Activated CD8-positive, alpha-beta memory T cell treated with anti-CD3 and anti-CD28 coated beads for 4 hours (primary cell): ENCODE measurements at regions not wholly inside any gene's neighbourhood (a gene's known extent, or its start where the extent isn't known, plus 50 kb on each side); places are given as distances from the start of the nearest gene placed in this dataset.
A peak's percentile ranks its signal among the peaks of the same experiment; 100 is the strongest.

Experiments
- DNase-seq, 2 donors: peaks; one replicate each; pipeline ENCODE4 v3.0.0-alpha.2; 2020; ENCODE audit warnings: low read depth in 2 of 2

DNA sequence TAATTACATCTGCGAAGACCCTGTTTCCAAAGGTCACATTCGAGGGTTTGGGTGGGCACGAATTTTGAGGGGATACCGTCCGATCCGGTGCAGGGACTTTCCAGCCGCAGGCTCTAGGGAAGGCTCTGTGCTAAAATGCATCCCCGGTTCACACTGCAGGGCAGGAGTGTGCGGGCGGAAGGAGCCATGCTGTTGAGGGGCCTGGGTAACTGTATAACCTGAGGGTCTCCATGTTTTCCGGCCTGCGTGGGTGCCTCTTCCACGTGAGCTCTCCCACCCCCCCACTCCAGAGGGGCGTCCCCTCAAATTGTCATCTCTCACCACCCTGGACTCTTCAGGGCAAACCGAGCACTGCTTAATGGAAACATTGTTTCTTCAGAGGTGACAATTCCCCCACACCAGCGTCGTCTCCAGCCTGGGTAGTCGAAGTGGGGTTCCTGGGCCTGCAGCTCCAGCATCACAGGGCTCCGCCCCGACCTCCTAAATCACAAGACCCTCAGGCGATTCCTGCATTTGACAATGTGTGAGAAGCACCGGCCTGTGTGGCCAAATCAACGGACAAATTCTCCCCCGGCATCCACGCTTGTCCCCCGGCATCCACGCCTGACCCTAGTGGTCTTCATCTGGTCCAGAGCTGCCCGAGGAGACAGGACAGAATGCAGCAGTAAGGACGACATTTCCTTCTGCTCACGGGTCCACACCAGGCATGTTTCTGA lies 51.2 kb downstream of the FOXL3 start:
- no peak for DNase-seq

DNA sequence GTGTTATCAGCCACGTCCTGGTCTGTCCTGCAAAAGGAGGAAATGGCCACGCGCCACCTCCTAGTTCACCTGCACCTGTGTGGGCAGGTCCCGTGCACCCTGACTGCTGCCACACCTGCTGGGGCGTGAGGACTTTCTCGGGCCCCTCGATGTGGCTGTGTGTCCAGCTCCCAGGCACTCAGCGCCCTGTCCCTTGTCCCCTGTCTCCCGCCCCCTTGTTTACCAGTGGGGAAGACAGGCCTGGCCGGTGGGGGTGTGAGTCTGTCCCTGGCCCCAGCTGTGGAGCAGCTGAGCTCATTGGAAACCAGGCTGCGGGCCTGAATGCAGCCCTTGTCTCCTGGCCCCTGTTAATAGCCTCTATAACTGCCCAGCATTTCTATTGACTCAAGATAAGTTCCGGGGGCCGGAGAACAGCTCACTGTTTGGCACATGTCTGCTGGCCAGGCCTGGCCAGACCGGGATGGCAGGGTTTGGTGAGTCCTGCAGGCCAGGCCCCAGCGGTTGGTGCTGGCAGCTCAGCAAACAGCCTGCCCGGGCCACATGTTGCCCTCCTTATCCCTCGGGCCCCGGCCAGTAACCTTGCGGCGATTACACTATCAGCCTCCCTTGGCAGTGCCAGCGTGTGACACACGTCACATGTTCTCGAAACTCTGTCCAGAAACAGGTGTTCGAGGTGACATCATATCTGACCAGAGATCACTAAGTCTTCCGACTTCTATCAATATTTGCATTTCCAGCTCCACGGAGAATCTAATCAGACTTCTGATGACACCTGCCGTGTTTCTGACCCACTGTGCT lies 52.1 kb downstream of the FOXL3 start:
- DNase-seq: no peak

DNA sequence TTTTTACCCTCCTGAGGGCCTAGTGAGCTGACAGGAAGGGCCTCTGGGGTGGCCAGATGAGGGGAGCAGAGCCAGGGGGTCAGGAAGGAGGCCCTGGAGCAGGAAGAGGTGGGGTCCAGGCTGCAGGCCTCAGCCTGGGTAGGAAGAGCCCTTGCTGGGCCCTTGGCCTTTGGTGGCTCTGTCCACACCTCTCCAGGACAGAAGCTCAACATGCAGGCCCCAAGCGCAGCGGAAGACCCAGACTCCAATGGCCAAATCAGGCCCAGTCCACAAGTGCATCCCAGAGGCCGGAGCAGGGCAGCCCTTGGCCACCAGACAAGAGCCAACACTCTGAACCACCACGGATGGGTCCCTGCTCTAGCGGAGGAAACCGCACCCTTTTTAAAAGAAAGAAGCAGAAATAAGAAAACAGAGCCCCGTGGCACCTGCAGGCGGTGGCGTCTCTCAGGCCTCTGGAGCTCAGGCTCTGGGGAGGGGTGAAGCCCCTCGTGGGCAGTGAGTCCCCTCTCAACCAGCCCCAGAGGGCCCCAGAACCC lies 52.8 kb downstream of the FOXL3 start:
- no peak for DNase-seq

DNA sequence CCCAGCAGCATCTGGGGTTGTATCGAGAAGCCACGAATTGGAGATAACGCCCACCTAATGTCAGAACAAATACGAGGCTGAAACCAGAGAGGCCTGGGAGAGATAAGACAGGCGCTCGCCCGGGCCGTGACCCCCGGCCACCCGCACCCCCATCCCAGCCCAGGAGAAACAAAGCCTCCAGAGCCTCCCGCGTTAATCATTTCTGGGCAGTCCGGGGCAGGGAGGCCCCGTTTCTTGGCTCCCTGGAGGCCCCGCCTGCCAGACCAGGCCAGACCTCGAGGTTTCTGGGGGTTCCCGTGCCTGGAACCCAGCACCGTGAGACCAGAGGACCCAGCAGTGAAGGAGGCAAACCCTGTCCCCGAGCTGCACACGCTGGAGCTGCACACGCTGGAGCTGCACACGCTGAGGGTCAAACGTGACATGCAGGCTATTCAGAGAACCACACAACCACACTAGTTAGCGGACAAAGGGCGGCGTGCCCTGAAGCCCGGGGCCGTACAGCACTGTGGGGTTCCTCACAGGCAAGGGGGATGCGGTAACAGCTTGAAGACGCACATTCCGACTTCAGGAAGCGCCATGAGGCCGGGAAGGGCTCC lies 53.4 kb downstream of the FOXL3 start:
- DNase-seq: no peak

DNA sequence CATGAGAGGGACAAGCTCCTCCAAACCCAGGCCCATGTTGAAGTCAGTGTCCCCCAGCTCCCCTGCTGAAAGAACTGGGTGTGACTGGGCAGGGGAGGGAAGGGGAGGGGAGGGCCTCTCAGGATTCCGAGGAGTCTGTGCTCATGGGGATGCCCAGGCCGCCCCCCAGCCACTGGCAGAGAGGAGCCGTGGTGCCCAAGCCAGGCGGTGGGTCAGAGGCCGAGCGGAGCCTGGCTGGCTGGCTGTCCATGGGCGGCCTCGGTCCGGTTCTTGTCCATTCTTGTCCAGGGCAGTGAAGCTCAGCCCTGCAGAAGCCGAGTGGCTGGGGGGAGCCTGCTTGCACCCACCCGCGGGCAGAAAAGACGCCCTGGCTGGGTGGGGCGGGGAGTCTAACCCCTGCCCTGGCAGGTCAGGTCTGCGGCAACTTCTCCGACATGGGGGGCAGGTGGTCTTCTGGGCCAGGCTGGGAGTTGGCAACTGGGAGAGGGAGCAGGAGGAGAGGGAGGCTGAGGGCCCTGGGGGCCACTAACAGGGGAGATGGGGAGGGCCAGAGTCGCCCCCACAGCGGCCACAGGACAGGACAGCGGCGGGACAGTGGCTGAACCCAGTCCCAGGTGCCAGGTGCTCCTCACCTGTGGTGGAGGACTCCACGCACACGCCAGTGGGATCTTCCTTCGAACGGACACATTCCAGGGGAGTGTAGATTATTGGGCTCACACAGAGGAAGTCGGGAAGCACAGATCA lies 54.1 kb downstream of the FOXL3 start:
- DNase-seq: no peak

DNA sequence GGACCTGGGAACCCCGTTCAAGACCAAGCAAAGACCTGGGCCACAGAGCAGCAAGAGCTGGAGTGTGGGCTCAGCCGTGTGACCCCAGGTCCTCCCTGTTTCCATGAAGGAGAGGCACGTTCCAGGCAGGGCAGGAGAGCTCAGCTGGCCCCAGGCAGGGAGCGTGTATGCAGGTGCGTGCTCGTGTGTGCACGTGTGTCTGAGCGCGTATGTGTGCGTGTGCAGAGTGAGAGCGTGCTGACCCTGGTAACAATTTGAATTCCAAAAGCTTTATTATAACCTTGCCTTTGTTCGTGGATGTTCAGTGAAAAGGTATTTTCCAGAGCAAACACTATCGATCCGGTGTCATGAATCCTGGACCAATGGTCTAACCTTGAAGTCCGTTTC lies 54.6 kb downstream of the FOXL3 start:
- no peak for DNase-seq

DNA sequence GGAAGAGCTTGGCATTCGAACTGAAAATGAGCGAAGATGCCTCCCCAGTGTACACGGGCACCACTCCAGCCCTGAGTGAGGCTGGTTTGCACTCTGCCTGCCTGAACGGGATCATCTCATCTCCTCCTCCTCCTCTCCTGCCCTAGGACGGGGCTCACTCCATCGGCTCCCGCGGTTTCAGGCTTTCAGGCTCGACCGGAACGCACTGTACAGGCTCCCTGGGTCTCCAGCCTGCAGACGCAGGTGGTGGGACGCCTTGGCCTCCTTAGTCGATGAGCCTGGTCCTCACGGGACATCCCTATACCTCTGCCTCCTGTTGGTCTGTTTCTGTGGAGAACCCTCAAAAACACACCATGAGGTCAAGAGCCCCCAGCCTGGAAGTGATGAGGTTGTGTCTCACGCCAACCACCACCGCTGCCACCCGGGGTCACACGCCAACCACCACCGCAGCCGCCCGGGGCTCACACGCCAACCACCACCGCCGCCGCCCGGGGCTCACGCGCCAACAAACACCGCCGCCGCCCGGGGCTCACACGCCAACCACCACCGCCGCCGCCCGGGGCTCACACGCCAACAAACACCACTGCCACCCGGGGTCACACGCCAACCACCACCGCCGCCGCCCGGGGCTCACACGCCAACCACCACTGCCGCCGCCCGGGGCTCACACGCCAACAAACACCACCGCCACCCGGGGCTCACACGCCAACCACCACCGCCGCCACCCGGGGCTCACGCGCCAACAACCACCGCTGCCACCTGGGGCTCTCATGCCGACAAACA lies 56.3 kb downstream of the FOXL3 start:
- no peak for DNase-seq

DNA sequence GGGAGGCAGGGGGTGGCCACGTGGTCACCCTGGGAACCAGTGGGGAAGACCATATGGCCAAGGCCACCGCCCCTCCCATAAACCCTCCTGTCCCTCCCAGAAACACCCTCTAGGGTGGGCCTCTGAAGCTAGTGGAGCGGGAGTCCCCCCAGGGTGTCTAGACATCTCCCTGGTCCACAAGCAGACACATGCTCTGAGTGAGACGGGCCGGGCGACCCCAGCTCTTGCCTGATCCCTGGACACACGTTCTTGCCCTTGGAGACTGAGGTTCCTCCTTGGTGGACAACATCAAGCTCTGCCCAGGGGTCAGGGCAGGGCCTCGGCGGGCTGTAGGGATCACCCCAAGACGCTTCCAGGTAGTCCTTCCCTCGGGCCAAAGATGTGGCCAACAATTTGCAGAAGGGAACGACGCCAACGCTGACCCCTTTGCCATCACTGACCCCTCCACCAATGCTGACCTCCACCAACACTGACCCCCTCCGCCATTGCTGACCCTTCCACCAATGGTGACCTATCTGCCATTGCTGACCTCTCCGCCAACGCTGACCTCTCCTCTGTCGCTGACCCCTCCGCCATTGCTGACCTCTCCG lies 57.1 kb downstream of the FOXL3 start:
- DNase-seq: no peak

DNA sequence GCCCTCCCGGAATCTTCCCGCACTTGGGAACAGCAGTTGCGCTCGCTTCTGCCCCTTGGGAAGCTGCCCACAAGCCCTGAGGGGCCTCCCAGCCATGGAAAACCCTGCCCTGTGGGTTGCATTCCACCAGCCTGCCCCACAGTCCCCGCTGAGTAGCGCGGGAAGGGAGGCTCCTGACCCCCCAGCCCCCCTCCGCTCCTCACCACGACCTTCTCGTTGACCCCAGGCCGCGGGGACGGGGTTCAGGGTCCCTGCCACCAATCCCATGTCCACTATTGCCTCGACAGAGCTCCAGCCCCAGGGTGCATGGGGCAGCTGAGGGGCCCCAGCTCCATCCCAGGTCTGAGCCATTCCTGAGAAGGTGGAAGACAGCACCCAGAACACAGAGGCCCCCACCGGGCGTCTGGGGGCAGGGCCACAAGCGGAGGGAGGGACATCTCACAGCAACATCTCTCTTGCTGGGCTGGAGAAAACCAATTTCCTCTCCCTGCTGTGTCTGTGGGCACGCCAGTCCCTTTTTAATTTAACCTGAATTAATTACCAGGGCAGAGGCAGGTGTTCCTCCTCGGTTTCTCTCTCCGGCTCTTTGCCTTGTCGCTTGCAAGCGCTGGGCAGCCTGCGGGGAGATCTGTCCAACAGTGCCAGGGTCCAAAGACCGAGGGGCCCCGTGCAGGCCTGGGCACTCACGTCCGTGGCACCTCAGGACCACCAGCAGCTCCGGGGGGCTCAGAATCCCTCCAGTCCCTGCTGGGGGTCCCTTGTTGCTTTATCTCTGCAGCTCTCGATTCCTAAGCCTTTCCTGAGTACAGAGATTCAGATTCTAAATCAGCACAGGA lies 57.9 kb downstream of the FOXL3 start:
- DNase-seq: no peak

DNA sequence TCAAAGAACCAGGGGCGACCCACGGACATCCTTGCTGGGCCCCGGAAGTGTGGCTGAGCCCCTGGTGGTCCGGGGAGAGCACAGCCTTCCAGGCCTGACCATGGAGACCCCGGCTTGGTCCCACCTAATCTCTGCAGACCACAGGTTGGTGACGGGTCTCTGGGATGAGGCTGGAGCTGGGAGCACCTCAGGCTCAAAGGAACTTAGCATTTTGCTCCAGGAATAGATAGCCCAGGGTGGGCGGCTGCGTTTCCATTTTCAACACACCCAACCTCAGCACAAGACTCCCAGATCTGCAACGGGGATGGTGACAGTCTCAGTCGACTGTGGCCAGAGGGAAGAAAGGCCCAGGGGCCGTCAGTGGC lies 58.5 kb downstream of the FOXL3 start:
- DNase-seq: no peak

DNA sequence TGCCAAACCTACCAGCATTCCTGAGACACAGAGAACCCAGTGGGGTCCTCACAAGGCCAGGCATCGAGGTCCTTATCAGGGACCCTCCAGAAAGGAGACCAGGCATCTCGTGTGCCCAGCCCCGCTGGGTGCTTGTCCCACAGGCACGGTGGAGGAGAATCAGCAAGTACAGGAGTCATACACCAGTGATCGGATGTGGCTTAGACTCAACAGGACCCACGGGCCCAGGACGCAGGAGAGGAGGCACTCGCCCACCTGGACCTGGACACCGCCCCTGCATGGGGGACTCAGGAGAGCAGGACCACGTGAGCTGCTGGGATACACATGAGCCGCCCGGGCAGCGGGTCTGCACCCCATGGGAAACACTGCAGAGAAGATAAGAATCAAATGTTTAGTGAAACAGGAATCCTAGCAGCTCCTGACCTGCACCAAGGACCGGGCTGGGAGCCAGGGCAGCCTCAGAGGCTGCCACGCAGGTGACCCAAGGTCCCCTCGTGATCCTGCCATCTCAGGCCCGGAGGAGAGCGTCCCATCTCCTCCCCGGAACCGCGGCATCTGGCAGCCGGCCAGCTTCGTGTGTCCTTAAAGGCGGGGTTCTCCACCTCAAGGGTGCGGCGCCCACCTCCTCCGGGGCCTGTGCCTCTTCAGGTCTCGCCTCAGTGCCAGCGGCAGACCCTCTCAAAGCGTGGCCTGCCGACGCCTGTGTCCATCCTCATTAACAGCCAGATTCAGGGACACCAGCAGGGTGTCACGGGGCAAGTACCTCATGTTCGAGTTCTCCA lies 59.2 kb downstream of the FOXL3 start:
- DNase-seq: no peak

DNA sequence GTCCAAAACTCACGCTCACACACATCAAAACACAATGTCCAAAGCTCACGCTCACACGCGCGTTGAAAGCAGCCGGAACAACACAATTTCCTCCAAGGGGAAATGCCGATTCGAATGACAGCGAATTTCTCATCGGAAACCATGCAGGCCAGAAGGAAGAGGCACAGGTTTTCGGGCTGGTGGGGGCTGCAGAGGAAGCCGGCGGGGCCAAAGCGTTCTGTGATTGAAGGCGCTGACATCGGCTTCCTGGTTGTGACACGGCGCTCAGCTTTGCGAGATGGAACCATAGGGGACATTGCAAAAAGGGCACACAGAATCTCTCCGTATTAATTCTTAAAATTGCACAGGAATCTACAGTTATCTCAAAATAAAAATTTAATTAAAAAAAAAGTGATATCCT lies 61.3 kb downstream of the FOXL3 start:
- DNase-seq: peak; percentile 20 to 38

DNA sequence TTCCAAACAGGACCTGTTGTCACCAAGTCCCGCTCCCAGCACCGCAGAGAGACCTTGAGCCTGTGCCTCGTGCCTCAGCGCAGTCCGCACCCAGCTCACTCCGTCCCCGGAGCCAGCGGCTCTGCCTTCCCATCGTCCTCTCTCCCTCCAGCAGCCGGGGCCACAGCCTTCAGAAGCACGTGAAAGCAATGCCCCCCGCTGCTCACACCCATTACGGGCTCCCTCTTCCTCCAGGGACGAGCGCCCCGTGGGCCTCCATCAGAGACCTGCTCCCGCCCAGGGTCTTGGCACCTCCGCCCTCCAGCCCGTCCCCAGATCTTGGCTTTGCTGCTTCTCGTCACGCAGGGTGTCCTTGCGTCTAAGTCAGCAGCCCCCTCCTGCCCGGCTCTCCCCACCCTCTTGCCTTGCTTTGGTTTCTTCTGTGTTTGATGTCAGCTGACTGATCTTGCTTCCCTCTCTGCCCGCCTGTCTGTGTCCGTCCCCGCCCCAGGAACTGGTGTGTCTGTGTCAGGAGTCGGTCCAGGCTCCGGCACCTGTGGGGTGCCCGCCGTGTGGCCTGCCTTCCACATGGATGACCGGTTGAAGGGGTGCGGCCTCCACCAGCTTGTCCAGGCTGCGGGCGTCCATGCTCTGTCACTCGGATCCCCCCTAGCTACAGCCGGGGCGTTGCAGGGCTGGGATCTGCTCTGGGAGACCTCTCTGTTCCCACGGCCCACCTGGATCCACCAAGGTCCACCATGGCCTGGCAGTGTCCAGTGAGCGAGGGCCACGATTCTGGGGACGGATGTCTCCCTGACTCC lies 61.9 kb downstream of the FOXL3 start:
- peak in 1 of 2 donors; percentile 25 for DNase-seq

DNA sequence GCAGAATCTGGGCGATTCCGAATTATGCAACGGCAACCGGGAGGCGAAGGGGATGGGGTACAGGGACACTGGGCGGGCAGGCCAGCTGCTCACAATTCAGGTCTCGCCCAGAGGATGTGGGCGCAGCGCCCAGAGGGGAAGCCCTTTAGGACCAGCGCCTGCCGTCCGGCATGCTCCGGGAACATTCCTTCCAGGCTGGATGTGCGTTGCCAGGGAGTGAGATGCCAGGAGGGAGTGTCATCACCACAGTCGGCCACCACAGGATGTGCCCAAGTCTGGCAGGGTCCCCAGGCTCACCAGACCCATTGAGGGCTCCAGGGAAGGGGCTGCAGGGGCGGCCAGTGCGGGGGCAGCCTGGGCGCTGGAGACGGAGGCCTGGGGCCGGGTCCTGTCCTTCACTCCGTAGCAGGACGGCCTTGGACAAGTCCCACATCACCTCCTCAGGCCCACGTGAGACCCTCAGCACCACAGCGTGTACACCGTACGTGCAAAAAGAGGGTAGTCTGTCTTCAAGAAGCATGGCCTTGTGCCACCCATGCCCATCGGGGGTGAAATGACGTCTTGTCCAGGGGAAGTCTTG lies 63.9 kb downstream of the FOXL3 start:
- no peak for DNase-seq

DNA sequence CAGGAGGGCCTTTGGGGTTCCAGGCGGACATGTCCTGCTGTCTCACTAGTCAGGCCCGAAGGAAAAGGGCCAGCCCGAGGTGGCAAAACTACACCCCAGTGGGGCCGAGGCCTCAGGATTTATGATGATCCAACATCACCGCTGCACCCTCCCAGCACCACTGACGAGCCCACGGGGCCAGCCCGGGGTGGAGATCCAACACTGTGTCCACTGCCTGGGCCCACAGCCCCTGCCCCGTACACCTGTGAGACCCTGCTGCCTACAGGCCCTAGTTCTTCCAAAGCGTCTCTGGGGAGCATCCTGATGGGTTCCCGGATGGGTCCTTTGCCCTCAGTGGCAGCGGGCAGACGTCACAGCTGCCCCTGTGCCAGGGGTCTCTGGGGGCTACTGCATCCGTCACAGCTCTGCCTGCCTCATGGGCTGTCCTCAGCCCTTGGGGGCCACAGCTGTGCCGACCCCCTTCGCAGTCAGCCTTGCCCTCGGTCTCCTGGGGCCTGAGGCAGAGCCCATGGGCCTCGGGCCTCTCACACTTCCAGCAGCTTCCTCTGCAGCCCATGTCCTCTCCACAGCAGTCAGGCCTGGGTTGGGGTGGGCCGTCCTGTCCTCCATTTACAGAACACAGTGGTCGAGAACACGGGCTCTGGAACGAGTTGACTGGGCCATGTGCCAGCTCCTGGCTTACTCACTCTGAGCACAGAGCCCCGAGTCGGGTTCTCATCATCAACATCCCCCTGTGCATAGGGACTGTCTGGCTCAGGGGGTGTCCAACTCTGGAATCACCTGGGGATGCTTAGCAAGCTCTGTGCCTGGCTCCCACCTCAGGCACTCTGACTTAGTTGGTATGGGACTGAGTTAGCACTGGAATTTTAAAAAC lies 64.9 kb downstream of the FOXL3 start:
- no peak for DNase-seq

DNA sequence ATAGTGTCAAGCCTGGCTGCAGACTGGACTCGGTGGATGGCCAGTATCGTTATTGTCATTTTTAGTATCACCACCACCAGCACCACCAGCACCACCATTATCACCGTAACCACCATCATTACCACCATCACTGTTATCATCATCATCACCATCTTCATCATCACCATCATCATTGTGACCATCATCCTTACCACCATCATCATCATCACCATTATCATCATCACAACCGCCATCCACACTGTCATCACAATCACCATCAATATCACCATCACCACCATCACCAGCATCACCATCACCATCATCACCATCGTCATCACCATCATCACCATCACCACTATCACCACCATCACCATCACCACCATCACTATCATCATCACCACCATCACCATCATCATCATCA lies 65.6 kb downstream of the FOXL3 start:
- no peak for DNase-seq

DNA sequence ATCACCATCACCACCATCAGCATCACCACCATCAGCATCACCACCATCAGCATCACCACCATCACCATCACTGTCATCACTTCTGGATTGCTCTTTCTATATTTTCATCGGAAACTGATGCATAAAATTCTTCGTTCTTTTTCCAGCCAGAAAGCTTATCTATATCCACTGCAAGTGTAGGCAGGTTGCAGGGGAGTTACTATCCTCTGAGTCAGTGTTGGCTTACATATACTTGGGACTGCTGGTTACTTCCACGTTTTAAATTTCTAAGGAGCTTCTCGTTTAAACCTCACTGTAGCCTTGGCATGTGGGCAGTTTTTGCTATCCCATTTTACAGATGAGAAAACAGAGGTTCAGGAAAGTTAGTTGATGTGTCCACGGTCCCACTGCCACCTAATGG lies 66.1 kb downstream of the FOXL3 start:
- DNase-seq: no peak
